ENCODE measurements at regions not wholly inside any gene's neighbourhood (a gene's known extent, or its start where the extent isn't known, plus 50 kb on each side); places are given as distances from the start of the nearest gene placed in this dataset.

- no peak for DNase-seq
- in situ Hi-C loops (cut with HindIII; ENCODE audit: low pct_ligation_motif_present, low pct_unique_long_range_greater_than_20kb, low sequenced_read_pairs), result no loop called here
These were observed 300.5 kb downstream of the IPO8 start for GRCh38 chr12:30395190-30395589.

DNA sequence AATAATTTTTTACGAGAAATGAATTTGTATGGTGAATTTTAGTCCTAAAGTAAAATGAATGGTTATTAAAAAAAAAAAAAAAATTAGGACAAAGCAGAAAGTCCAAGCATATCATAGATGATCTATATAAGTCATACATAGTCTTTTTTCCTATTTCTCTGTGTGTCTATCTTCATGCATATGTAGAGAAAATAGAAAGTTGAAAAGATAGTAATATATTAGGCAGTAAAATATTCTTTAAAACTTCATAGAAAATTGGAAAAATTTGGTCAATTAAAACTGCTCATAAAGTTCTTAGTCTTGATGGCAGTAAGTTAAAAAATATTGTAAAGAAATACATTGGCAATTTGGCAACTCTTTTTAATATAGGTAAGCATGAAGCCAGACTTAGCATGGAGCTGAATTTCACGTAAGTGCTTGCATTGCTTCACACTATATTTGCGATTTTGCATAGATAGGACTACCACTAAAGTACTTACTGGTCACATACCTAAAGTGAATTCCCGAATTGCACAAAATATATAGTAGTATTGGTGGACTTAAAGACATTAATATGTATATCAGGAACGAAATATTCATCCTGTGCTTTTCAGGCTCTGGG, 303.8 kb downstream of the IPO8 start:
- in situ Hi-C loops (cut with HindIII; ENCODE audit: low pct_ligation_motif_present, low pct_unique_long_range_greater_than_20kb, low sequenced_read_pairs), result no loop called here
- no peak for DNase-seq

DNA sequence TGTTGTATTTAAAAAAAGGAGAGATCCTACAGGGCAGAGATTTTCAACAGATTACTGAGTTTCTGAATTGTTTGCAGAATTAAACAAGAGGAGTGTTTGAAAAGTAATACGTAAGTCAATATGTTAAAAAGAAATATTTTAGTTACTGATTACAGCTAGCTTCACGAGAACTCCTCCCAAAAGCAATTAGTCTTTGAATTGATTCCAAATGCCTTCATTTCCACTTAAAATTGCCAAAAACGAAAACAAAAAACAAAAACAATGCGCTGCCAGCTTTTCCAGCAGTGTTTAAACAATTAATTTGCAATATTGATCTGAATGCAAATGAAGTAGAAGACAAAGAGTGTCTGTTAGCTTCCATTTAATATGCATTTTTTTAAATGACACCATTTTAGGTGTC, 310.0 kb downstream of the IPO8 start:
- in situ Hi-C loops (cut with HindIII; ENCODE audit: low pct_ligation_motif_present, low pct_unique_long_range_greater_than_20kb, low sequenced_read_pairs), result no loop called here
- DNase-seq, result no peak

- no peak for DNase-seq
These were observed 310.7 kb downstream of the IPO8 start for GRCh38 chr12:30384976-30385375.

DNA sequence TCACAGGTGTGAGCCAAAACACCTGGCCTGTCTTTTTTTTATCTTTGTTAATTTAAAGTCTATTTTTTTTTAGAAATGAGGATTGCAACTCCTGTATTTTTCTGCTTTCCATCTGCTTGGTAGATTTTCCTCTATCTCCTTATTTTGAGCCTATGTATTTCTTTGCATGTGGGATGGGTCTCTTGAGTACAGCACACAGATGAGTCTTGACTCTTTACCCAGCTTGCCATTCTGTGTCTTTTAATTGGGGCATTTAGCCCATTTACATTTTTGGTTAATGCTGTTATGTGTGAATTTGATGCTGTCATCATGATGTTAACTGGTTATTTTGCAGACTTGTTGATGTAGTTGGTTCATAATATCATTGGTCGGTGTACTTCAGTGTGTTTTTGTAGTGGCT, 317.4 kb downstream of the IPO8 start:
- DNase-seq, result no peak
- in situ Hi-C loops (cut with HindIII; ENCODE audit: low pct_ligation_motif_present, low pct_unique_long_range_greater_than_20kb, low sequenced_read_pairs), result no loop called here

More at GRCh38 chr12:30384976-30385375, 310.7 kb downstream of the IPO8 start:
- in situ Hi-C loops (cut with HindIII; ENCODE audit: low pct_ligation_motif_present, low pct_unique_long_range_greater_than_20kb, low sequenced_read_pairs), result no loop called here

GRCh38 chr12:30364822-30365221, 330.8 kb downstream of the IPO8 start:
- no peak for DNase-seq
- in situ Hi-C loops (cut with HindIII; ENCODE audit: low pct_ligation_motif_present, low pct_unique_long_range_greater_than_20kb, low sequenced_read_pairs), result no loop called here

GRCh38 chr12:30361145-30361544, 334.5 kb downstream of the IPO8 start:
- DNase-seq, result no peak
- in situ Hi-C loops (cut with HindIII; ENCODE audit: low pct_ligation_motif_present, low pct_unique_long_range_greater_than_20kb, low sequenced_read_pairs), result no loop called here

DNA sequence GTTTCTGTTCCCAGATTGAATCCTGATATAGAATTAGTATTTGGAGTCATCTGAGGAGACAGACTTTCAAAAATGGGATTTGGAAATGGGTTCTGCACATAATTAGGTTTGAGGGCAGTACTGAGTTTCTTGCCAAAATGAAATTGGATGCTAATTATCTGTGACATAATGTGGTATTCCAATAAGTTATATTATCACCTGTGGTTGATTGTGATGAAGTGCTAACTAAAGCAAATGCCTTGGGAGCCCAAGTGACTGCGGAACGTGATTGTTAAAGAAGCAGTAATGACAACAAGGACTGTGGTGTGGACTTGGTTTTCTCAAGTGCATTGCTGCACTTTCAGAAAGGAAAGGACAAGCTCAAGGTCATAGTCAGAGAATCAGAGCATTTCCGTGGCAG, 337.0 kb downstream of the IPO8 start:
- in situ Hi-C loops (cut with HindIII; ENCODE audit: low pct_ligation_motif_present, low pct_unique_long_range_greater_than_20kb, low sequenced_read_pairs), result no loop called here
- DNase-seq, result no peak

GRCh38 chr12:30357766-30358490, 337.7 kb downstream of the IPO8 start:
- DNase-seq, result no peak
- in situ Hi-C loops (cut with HindIII; ENCODE audit: low pct_ligation_motif_present, low pct_unique_long_range_greater_than_20kb, low sequenced_read_pairs), result no loop called here

- in situ Hi-C loops (cut with HindIII; ENCODE audit: low pct_ligation_motif_present, low pct_unique_long_range_greater_than_20kb, low sequenced_read_pairs), result no loop called here
- no peak for DNase-seq
These were observed 349.8 kb downstream of the IPO8 start for GRCh38 chr12:30345744-30346471.

DNA sequence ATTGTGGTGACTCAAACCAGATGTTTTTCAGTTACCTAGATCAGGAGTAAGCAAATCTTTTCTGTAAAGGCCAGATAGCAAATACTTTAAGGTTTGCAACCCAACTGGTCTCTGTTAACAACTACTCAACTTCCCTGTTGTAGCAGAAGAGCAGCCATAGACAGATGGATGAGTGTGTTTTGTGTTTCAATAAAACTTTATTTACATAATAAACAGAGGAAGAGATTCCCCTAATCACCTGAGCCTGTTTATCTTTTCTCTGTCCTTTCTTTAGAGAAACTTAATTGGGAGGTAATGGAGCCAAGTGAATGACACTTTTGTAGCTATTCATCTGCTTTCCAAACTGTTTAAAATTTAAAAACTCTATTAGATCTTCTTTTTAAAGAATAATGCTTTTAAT, 365.1 kb downstream of the IPO8 start:
- no peak for DNase-seq
- in situ Hi-C loops (cut with HindIII; ENCODE audit: low pct_ligation_motif_present, low pct_unique_long_range_greater_than_20kb, low sequenced_read_pairs), result no loop called here

- in situ Hi-C loops (cut with HindIII; ENCODE audit: low pct_ligation_motif_present, low pct_unique_long_range_greater_than_20kb, low sequenced_read_pairs), result no loop called here
- no peak for DNase-seq
These were observed 366.4 kb downstream of the IPO8 start for GRCh38 chr12:30329281-30329680.

- in situ Hi-C loops (cut with HindIII; ENCODE audit: low pct_ligation_motif_present, low pct_unique_long_range_greater_than_20kb, low sequenced_read_pairs), result no loop called here
- no peak for DNase-seq
These were observed 372.7 kb downstream of the IPO8 start for GRCh38 chr12:30323008-30323407.

- DNase-seq, result no peak
- in situ Hi-C loops (cut with HindIII; ENCODE audit: low pct_ligation_motif_present, low pct_unique_long_range_greater_than_20kb, low sequenced_read_pairs), result no loop called here
These were observed 375.1 kb downstream of the IPO8 start for GRCh38 chr12:30320561-30320960.

DNA sequence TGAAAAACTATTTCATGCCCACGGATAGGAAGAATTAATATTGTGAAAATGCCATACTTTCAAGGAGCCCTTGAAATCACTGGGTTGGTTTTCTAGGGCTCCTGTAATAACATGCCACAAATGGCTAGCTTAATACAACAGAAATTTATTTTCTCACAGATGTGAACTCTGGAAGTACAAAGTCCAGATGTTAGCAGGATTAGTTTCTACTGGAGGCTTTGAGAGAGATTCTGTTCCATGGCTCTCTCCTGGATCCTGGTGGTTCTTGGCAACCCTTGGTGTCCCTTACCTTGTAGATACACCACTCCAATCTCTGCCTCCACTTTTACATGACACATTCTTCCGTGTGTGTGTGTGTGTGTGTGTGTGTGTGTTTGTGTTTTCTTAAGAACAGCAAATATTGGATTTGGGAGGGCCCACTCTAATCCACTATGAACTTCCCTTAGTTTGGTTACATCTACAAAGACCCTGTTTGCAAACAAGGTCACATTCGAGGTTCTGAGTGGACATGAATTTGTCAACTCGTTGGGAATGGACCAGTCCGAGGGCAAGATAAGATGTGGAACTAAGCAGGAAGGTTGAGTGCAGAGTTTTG, 381.1 kb downstream of the IPO8 start:
- DNase-seq, result no peak
- in situ Hi-C loops (cut with HindIII; ENCODE audit: low pct_ligation_motif_present, low pct_unique_long_range_greater_than_20kb, low sequenced_read_pairs), result no loop called here

GRCh38 chr12:30308010-30308717, 387.5 kb downstream of the IPO8 start:
- no peak for DNase-seq

GRCh38 chr12:30304528-30304927, 391.1 kb downstream of the IPO8 start:
- in situ Hi-C loops (cut with HindIII; ENCODE audit: low pct_ligation_motif_present, low pct_unique_long_range_greater_than_20kb, low sequenced_read_pairs), result no loop called here
- DNase-seq, result no peak

More at GRCh38 chr12:30308010-30308717, 387.5 kb downstream of the IPO8 start:
- in situ Hi-C loops (cut with HindIII; ENCODE audit: low pct_ligation_motif_present, low pct_unique_long_range_greater_than_20kb, low sequenced_read_pairs), result no loop called here

GRCh38 chr12:30301291-30301690, 394.4 kb downstream of the IPO8 start:
- DNase-seq, result no peak
- in situ Hi-C loops (cut with HindIII; ENCODE audit: low pct_ligation_motif_present, low pct_unique_long_range_greater_than_20kb, low sequenced_read_pairs), result no loop called here

DNA sequence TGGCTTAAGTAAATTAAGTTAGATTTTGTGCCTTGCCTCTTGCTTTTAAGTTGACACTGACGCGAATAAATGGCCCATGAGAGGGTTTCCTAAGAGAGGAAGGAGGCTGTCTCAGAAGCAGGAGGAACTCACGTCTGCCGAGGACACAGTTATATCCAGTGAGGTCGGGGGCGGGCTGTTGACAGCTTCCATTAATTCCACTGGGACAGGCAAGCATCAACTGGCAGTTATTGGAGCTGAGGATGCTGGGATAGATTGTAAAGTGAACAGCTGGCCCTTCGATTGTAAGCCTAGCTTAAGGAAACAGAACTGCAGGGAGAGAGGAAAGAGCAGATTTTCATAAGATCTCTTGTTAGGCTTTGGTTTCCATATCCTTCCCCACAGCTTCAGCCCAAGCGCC, 399.2 kb downstream of the IPO8 start:
- in situ Hi-C loops (cut with HindIII; ENCODE audit: low pct_ligation_motif_present, low pct_unique_long_range_greater_than_20kb, low sequenced_read_pairs), result no loop called here
- DNase-seq, result no peak

Data from ACHN (cell line).